Esophagus squamous epithelium (tissue), 4 donors: ENCODE measurements at regions not wholly inside any gene's neighbourhood (a gene's known extent, or its start where the extent isn't known, plus 50 kb on each side); places are given as distances from the start of the nearest gene placed in this dataset.

ENCODE experiments used
- POLR2A ChIP-seq, 4 donors: fragments of 450-650 bp; IDR thresholded peaks; one replicate each; pipeline ENCODE4 v1.6.1; 2017; ENCODE audit warnings: antibody characterized with exemption in 4 of 4, mild to moderate bottlenecking in 4 of 4, moderate library complexity in 3 of 4
- TF ChIP-seq, protein P1 (sequence below), 6 experiments: fragments of 450-650 bp in 4 of 6; fragments of 200-600 bp in 2 of 6; sonication (generic) in 2 of 6; IDR thresholded peaks; one replicate each; pipeline ENCODE4 v1.5.1; 2016 to 2019; ENCODE audit warnings: antibody characterized with exemption in 6 of 6, mild to moderate bottlenecking in 4 of 6, moderate library complexity in 4 of 6

GRCh38 chr9:7303907-7304626 is 495.5 kb downstream of the DMAC1 start:
- TF ChIP-seq, protein P1, sequence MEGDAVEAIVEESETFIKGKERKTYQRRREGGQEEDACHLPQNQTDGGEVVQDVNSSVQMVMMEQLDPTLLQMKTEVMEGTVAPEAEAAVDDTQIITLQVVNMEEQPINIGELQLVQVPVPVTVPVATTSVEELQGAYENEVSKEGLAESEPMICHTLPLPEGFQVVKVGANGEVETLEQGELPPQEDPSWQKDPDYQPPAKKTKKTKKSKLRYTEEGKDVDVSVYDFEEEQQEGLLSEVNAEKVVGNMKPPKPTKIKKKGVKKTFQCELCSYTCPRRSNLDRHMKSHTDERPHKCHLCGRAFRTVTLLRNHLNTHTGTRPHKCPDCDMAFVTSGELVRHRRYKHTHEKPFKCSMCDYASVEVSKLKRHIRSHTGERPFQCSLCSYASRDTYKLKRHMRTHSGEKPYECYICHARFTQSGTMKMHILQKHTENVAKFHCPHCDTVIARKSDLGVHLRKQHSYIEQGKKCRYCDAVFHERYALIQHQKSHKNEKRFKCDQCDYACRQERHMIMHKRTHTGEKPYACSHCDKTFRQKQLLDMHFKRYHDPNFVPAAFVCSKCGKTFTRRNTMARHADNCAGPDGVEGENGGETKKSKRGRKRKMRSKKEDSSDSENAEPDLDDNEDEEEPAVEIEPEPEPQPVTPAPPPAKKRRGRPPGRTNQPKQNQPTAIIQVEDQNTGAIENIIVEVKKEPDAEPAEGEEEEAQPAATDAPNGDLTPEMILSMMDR (IDR thresholded peaks at IDR 0.05) = no peak
- no peak for TF ChIP-seq POLR2A (IDR thresholded peaks at IDR 0.05)
